Activated naive CD4-positive, alpha-beta T cell treated with Interleukin-2 at 50 U/mL for 16 hours (primary cell): ENCODE measurements at regions not wholly inside any gene's neighbourhood (a gene's known extent, or its start where the extent isn't known, plus 50 kb on each side); places are given as distances from the start of the nearest gene placed in this dataset.
"Not testable (repeated sequence)": the region's sequence is repeated elsewhere in the genome, so short reads cannot be mapped to it uniquely, and the experiment has no call there.

Source experiments
- DNase-seq: peaks from one replicate; pipeline ENCODE4 v3.0.0-alpha.2; 2020

GRCh38 chr2:184993746-184994145 is 395.4 kb downstream of the ZNF804A start:
- DNase-seq: no peak

GRCh38 chr2:185006481-185006880 is 408.2 kb downstream of the ZNF804A start:
- DNase-seq: no peak

GRCh38 chr2:185012643-185013042 is 414.3 kb downstream of the ZNF804A start:
- DNase-seq: no peak

- DNase-seq: no peak
Observed at GRCh38 chr2:185014076-185014475, 415.7 kb downstream of the ZNF804A start.

- DNase-seq: not testable (repeated sequence)
Observed at GRCh38 chr2:185025891-185026290, 427.6 kb downstream of the ZNF804A start.

- DNase-seq: no peak
Observed at GRCh38 chr2:185035906-185036305, 437.6 kb downstream of the ZNF804A start.

- no peak for DNase-seq
Observed at GRCh38 chr2:185044323-185044874, 446.1 kb downstream of the ZNF804A start.

GRCh38 chr2:185050804-185051203 is 452.5 kb downstream of the ZNF804A start:
- no peak for DNase-seq

- no peak for DNase-seq
Observed at GRCh38 chr2:185063761-185064160, 465.4 kb downstream of the ZNF804A start.

GRCh38 chr2:185066128-185066527 is 467.8 kb downstream of the ZNF804A start:
- no peak for DNase-seq

- no peak for DNase-seq
Observed at GRCh38 chr2:185069107-185069506, 470.8 kb downstream of the ZNF804A start.

GRCh38 chr2:185074156-185074555 is 475.8 kb downstream of the ZNF804A start:
- DNase-seq: no peak

- no peak for DNase-seq
Observed at GRCh38 chr2:185082749-185083148, 484.4 kb downstream of the ZNF804A start.

- DNase-seq: no peak
Observed at GRCh38 chr2:185108588-185108987, 510.3 kb downstream of the ZNF804A start.

- no peak for DNase-seq
Observed at GRCh38 chr2:185127412-185127811, 529.1 kb downstream of the ZNF804A start.

GRCh38 chr2:185128346-185128745 is 530.0 kb downstream of the ZNF804A start:
- DNase-seq: no peak

- no peak for DNase-seq
Observed at GRCh38 chr2:185128996-185129395, 530.7 kb downstream of the ZNF804A start.

GRCh38 chr2:185130685-185131084 is 532.4 kb downstream of the ZNF804A start:
- DNase-seq: no peak

GRCh38 chr2:185132501-185133041 is 534.2 kb downstream of the ZNF804A start:
- no peak for DNase-seq

GRCh38 chr2:185137700-185138099 is 539.4 kb downstream of the ZNF804A start:
- DNase-seq: no peak

GRCh38 chr2:185142677-185143076 is 544.3 kb downstream of the ZNF804A start:
- DNase-seq: no peak

- DNase-seq: no peak
Observed at GRCh38 chr2:185144159-185144919, 546.0 kb downstream of the ZNF804A start.

GRCh38 chr2:185145316-185146121 is 547.2 kb downstream of the ZNF804A start:
- DNase-seq: no peak

- DNase-seq: no peak
Observed at GRCh38 chr2:185147361-185147760, 549.0 kb downstream of the ZNF804A start.
